22Rv1 (cell line): ENCODE measurements at regions not wholly inside any gene's neighbourhood (a gene's known extent, or its start where the extent isn't known, plus 50 kb on each side); places are given as distances from the start of the nearest gene placed in this dataset.
A peak's percentile ranks its signal among the peaks of the same experiment; 100 is the strongest.

Experiments used
- H3K27ac ChIP-seq: fragments of 450-650 bp; 2 replicates; pipeline ENCODE4 v1.5.1; 2017
- CTCF ChIP-seq: fragments of 450-650 bp; IDR thresholded peaks from 2 replicates; pipeline ENCODE4 v1.5.1; 2017; ENCODE audit warnings: mild to moderate bottlenecking
- ZFX ChIP-seq: fragments of 450-650 bp; IDR thresholded peaks from 2 replicates; pipeline ENCODE4 v1.6.1; 2017; ENCODE audit warnings: antibody characterized with exemption, borderline replicate concordance

GRCh38 chr15:91568036-91568435, 285.5 kb upstream of the SLCO3A1 start:
- no peak overlapping the region for H3K27ac ChIP-seq
- TF ChIP-seq ZFX: no peak
- no peak for TF ChIP-seq CTCF

- no peak for TF ChIP-seq ZFX
- TF ChIP-seq CTCF: no peak
- H3K27ac ChIP-seq: no peak overlapping the region
Observed at GRCh38 chr15:91572110-91572509, 281.4 kb upstream of the SLCO3A1 start.

- H3K27ac ChIP-seq: no peak overlapping the region
- TF ChIP-seq ZFX (no peak), CTCF (no peak)
Observed at GRCh38 chr15:91576096-91576495, 277.4 kb upstream of the SLCO3A1 start.

GRCh38 chr15:91578511-91578910, 275.0 kb upstream of the SLCO3A1 start:
- TF ChIP-seq ZFX (no peak), CTCF (no peak)

GRCh38 chr15:91584895-91585294, 268.6 kb upstream of the SLCO3A1 start:
- TF ChIP-seq CTCF: no peak
- TF ChIP-seq ZFX: no peak
- H3K27ac ChIP-seq: no peak overlapping the region

More at GRCh38 chr15:91578511-91578910, 275.0 kb upstream of the SLCO3A1 start:
- no peak overlapping the region for H3K27ac ChIP-seq

GRCh38 chr15:91586560-91586959, 266.9 kb upstream of the SLCO3A1 start:
- TF ChIP-seq CTCF (no peak), ZFX (no peak)
- H3K27ac ChIP-seq: no peak overlapping the region

GRCh38 chr15:91589360-91589759, 264.1 kb upstream of the SLCO3A1 start:
- H3K27ac ChIP-seq: no peak overlapping the region
- TF ChIP-seq CTCF (0 out of 2 replicates have a peak, but pooled peaks have one; percentile 8), ZFX (no peak)
